Mucosa of descending colon (tissue), 3 donors: ENCODE measurements at regions not wholly inside any gene's neighbourhood (a gene's known extent, or its start where the extent isn't known, plus 50 kb on each side); places are given as distances from the start of the nearest gene placed in this dataset.

Source experiments
- ATAC-seq: fragments of 200-7000 bp; cut with Tn5 transposase; one replicate; pipeline ENCODE4 v1.9.1; 2020; ENCODE audit warnings: mild to moderate bottlenecking, moderate library complexity
- DNase-seq, 3 donors: peaks; one replicate each; pipeline ENCODE4 v3.0.0-alpha.2; 2020
- H3K36me3 ChIP-seq: fragments of 200-600 bp; one replicate; pipeline ENCODE4 v1.8.0; 2021; ENCODE audit warnings: low read depth, mild to moderate bottlenecking
- H3K4me1 ChIP-seq: fragments of 200-600 bp; one replicate; pipeline ENCODE4 v1.8.0; 2021; ENCODE audit warnings: low read depth, mild to moderate bottlenecking
- H3K4me3 ChIP-seq: fragments of 200-600 bp; one replicate; pipeline ENCODE4 v1.8.0; 2021; ENCODE audit warnings: mild to moderate bottlenecking
- H3K9me3 ChIP-seq: fragments of 200-600 bp; one replicate; pipeline ENCODE4 v1.8.0; 2021; ENCODE audit warnings: mild to moderate bottlenecking
- intact Hi-C, 2 donors: fragments of 100-400 bp; cut with DNase I in 1 of 2; cut with micrococcal nuclease in 1 of 2; formaldehyde crosslinking; loops; one replicate each; pipeline versions ENCODE4 v1.11.0 to v1.11.1; 2022; cut with DNase I, micrococcal nuclease
- TF ChIP-seq, protein P1 (sequence below): fragments of 200-600 bp; IDR thresholded peaks from one replicate; pipeline ENCODE4 v1.8.0; 2022; ENCODE audit warnings: antibody characterized with exemption, mild to moderate bottlenecking
- donor health status: DM: no; HTN: no; CAD: no; lungs with moderate emphysema.
- donor health status: DM: no; HTN: no; CAD: no.
- donor health status: DM: no; HTN: yes; CAD: no.

DNA sequence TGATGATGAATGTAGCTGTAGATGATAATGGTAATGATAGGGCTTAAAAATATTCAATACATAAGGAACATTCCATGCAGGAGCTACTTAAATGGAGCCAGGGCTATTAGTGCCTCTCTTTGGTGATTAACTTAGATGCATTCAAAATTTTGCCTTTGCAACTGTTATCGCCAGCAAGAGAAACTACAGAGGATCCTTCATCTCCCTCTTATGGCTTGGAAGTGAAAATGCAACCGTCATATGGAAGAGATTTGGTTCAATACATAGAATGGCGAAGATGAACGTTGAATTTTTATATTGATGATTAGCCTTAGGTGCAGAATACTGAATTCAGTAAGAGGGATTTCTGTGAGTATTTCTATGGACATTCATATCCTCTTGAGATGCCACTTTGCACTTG lies 134.5 kb upstream of the NLGN4X start:
- intact Hi-C loops = no loop called here
- no peak for ATAC-seq
- DNase-seq = no peak
- H3K4me3 ChIP-seq = no peak overlapping the region
- no peaks in the 10 kb centered on the region for H3K36me3 ChIP-seq
- no peaks in the 10 kb centered on the region for H3K4me1 ChIP-seq
- no peaks in the 10 kb centered on the region for H3K9me3 ChIP-seq
- TF ChIP-seq, protein P1, sequence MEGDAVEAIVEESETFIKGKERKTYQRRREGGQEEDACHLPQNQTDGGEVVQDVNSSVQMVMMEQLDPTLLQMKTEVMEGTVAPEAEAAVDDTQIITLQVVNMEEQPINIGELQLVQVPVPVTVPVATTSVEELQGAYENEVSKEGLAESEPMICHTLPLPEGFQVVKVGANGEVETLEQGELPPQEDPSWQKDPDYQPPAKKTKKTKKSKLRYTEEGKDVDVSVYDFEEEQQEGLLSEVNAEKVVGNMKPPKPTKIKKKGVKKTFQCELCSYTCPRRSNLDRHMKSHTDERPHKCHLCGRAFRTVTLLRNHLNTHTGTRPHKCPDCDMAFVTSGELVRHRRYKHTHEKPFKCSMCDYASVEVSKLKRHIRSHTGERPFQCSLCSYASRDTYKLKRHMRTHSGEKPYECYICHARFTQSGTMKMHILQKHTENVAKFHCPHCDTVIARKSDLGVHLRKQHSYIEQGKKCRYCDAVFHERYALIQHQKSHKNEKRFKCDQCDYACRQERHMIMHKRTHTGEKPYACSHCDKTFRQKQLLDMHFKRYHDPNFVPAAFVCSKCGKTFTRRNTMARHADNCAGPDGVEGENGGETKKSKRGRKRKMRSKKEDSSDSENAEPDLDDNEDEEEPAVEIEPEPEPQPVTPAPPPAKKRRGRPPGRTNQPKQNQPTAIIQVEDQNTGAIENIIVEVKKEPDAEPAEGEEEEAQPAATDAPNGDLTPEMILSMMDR = no peak

GRCh38 chrX:6325437-6325836 lies 96.8 kb upstream of the NLGN4X start:
- intact Hi-C loops = no loop called here
- DNase-seq (no peak), ATAC-seq (no peak)
- Histone ChIP-seq H3K9me3 (no peaks in the 10 kb centered on the region), H3K4me3 (no peak overlapping the region), H3K36me3 (no peaks in the 10 kb centered on the region), H3K4me1 (no peaks in the 10 kb centered on the region)
- TF ChIP-seq, protein P1 = no peak

DNA sequence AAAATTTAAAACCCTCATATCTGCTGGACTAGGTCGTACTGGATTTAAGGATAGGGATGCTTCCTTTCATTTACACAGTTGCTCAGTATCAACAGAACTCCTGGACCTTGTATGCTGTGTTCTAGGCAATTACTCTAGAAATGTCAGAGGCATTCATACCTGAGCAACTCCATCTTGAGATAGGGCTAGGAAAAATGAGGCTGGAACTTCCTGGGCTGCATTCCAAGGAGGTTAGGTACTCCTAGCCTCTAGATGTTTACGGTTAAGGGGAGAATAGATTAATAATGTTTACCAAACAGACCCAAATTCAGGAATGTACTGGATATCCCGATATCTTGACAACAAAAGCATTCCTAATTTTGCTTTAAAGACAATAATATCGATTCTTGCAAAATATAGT lies 84.7 kb upstream of the NLGN4X start:
- Histone ChIP-seq H3K4me1 (no peaks in the 10 kb centered on the region), H3K9me3 (no peaks in the 10 kb centered on the region), H3K4me3 (no peak overlapping the region), H3K36me3 (no peaks in the 10 kb centered on the region)
- TF ChIP-seq, protein P1 = no peak
- ATAC-seq = no peak
- DNase-seq = no peak
- intact Hi-C loops = no loop called here

DNA sequence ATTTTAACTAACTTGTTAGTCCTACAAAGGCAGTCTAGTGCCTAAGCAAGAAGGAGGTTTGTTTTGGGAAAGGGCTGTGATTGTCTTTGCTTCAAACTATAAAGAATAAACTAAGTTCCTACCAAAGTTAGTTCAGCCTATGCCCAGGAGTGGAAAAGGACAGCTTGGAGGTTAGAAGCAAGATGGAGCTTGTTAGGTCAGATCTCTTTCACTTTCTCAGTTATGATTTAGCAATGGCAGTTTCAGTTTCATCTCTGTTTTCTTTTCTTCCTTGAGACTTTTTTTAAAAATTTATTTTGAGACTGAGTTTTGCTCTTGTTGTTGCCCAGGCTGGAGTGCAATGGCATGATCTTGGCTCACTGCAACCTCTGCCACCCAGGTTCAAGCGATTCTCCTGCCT lies 82.9 kb upstream of the NLGN4X start:
- intact Hi-C loops = no loop called here
- ATAC-seq (no peak), DNase-seq (no peak)
- Histone ChIP-seq H3K4me3 (no peak overlapping the region), H3K9me3 (no peaks in the 10 kb centered on the region), H3K4me1 (no peaks in the 10 kb centered on the region), H3K36me3 (no peaks in the 10 kb centered on the region)
- TF ChIP-seq, protein P1 = no peak

- DNase-seq (no peak), ATAC-seq (no peak)
- no peaks in the 10 kb centered on the region for H3K9me3 ChIP-seq
- H3K4me3 ChIP-seq = no peak overlapping the region
- H3K36me3 ChIP-seq = no peaks in the 10 kb centered on the region
- no peaks in the 10 kb centered on the region for H3K4me1 ChIP-seq
- intact Hi-C loops = no loop called here
- TF ChIP-seq, protein P1 = no peak
These were observed 78.5 kb upstream of the NLGN4X start for GRCh38 chrX:6307156-6307555.

DNA sequence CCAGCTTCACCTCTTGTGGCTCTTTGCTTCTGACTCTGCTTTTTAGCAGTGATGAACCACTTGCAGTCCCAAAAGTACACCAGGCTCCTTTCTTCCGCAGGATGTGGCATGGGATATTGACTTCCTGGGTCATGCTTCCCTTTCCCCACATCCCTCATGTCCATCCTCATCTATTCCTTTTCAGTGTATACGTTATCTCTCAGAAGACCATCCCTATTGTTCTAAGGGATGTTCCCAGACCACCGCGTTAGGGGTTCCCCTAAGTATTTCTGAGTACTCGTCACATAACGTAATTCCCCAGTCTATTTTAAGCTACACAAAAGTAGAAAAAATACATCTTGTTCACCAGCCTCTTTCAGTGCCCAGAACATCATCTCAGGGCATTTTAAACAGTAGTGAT lies 71.1 kb upstream of the NLGN4X start:
- Histone ChIP-seq H3K4me3 (no peak overlapping the region), H3K36me3 (no peaks in the 10 kb centered on the region), H3K9me3 (no peaks in the 10 kb centered on the region), H3K4me1 (no peaks in the 10 kb centered on the region)
- ATAC-seq (no peak), DNase-seq (no peak)
- TF ChIP-seq, protein P1 = no peak
- intact Hi-C loops = no loop called here
